Endothelial cell of umbilical vein (primary cell): ENCODE measurements at regions not wholly inside any gene's neighbourhood (a gene's known extent, or its start where the extent isn't known, plus 50 kb on each side); places are given as distances from the start of the nearest gene placed in this dataset.

Experiments
- BruUV-seq: library from RNA; stranded (reverse); fragments of 400-500 nt; replicated peaks from 2 replicates; lab custom pipeline; 2021; lab: Mats Ljungman, UMichigan
- CTCF ChIA-PET: fragments of 300-600, 350-600 bp; sonication (Branson Sonifier 250); formaldehyde crosslinking; loops from one replicate; lab custom pipeline; 2021; ENCODE audit warnings: antibody characterized with exemption, inconsistent platforms; lab: Charles Lee
- POLR2A ChIA-PET: fragments of 300-600, 350-600 bp; sonication (Branson Sonifier 250); formaldehyde crosslinking; loops from one replicate; lab custom pipeline; 2021; ENCODE audit warnings: antibody characterized with exemption, inconsistent platforms; lab: Charles Lee
- DNase-seq: peaks from one replicate; pipeline ENCODE4 v3.0.0-alpha.2; 2011; ENCODE audit warnings: low read depth, low spot score
- FAIRE-seq: peaks from 2 replicates; lab custom pipeline; 2011; peaks lifted over from hg19 to GRCh38; lab: Jason Lieb, UNC
- H2AFZ ChIP-seq: 2 replicates; pipeline ENCODE4 v1.6.0; 2012; ENCODE audit warnings: low read depth, low read length, control low read depth, inconsistent platforms
- H3K27ac ChIP-seq: 2 replicates; pipeline ENCODE4 v1.5.1; 2011; ENCODE audit warnings: low read depth, mild to moderate bottlenecking, control low read depth, low read length, moderate library complexity; ENCODE audit not compliant: insufficient read depth
- H3K27me3 ChIP-seq, 2 experiments: 2 replicates each; pipeline versions ENCODE4 v1.6.0 to v1.6.1; 2011; ENCODE audit warnings: low read length in 2 of 2, mixed read lengths in 1 of 2; ENCODE audit not compliant: control insufficient read depth in 2 of 2, insufficient read depth in 2 of 2
- H3K36me3 ChIP-seq, 2 experiments: 2 replicates in 1 of 2; 3 replicates in 1 of 2; pipeline ENCODE4 v1.5.1; 2011; ENCODE audit warnings: low read length in 2 of 2, mild to moderate bottlenecking in 1 of 2, moderate library complexity in 1 of 2; ENCODE audit not compliant: control insufficient read depth in 2 of 2, insufficient read depth in 2 of 2; ENCODE audit errors: extremely low read depth in 1 of 2
- H3K4me1 ChIP-seq: 3 replicates; pipeline ENCODE4 v1.5.1; 2011; ENCODE audit warnings: mild to moderate bottlenecking, low read length; ENCODE audit not compliant: control insufficient read depth, insufficient read depth; ENCODE audit errors: extremely low read depth
- H3K4me2 ChIP-seq: 2 replicates; pipeline ENCODE4 v1.6.1; 2011; ENCODE audit warnings: low read length, control low read depth, mixed read lengths; ENCODE audit not compliant: insufficient read depth
- H3K4me3 ChIP-seq, 3 experiments: fragments of 200-600 bp in 1 of 3; sonication (generic), shearing (Covaris generic) in 1 of 3; replicated peaks in 1 of 3; 2 replicates each; pipeline ENCODE4 v1.5.1; 2011 to 2016; ENCODE audit warnings: control low read depth in 3 of 3, low read length in 3 of 3, mild to moderate bottlenecking in 2 of 3, inconsistent platforms in 1 of 3, low read depth in 1 of 3, moderate library complexity in 1 of 3; ENCODE audit not compliant: insufficient read depth in 1 of 3
- H3K79me2 ChIP-seq: 2 replicates; pipeline ENCODE4 v1.6.0; 2012; ENCODE audit warnings: low read length, inconsistent platforms; ENCODE audit not compliant: control insufficient read depth, insufficient read depth
- H3K9ac ChIP-seq: replicated peaks from 2 replicates; pipeline ENCODE3; 2011; ENCODE audit warnings: low read length, control low read depth; ENCODE audit not compliant: insufficient read depth; ENCODE audit errors: extremely low read depth
- H3K9me1 ChIP-seq: replicated peaks from 3 replicates; pipeline ENCODE4 v1.6.0; 2011; ENCODE audit warnings: mild to moderate bottlenecking, low read length; ENCODE audit not compliant: control insufficient read depth, insufficient read depth; ENCODE audit errors: extremely low read depth
- H3K9me3 ChIP-seq: replicated peaks from 2 replicates; pipeline ENCODE4 v1.5.1; 2012; ENCODE audit warnings: low read length, inconsistent platforms; ENCODE audit not compliant: control insufficient read depth, insufficient read depth
- H4K20me1 ChIP-seq: replicated peaks from 2 replicates; pipeline ENCODE3; 2011; ENCODE audit warnings: mild to moderate bottlenecking, low read length; ENCODE audit not compliant: control insufficient read depth, insufficient read depth; ENCODE audit errors: extremely low read depth
- CTCF ChIP-seq, 2 donors: IDR thresholded peaks; 1 replicate in 1 of 2; 2 replicates in 1 of 2; pipeline ENCODE4 v1.5.1; 2011; ENCODE audit warnings: low read length in 2 of 2, mild to moderate bottlenecking in 2 of 2, moderate library complexity in 2 of 2, control low read depth in 1 of 2, inconsistent platforms in 1 of 2, low read depth in 1 of 2; ENCODE audit not compliant: insufficient read depth in 1 of 2; ENCODE audit errors: extremely low read depth in 1 of 2
- EZH2 ChIP-seq: IDR thresholded peaks from 2 replicates; pipeline ENCODE4 v1.6.1; 2012; ENCODE audit warnings: borderline replicate concordance, low read depth, mild to moderate bottlenecking, moderate library complexity, low read length, inconsistent platforms; ENCODE audit not compliant: severe bottlenecking
- FOS ChIP-seq: IDR thresholded peaks from 2 replicates; pipeline ENCODE4 v1.6.1; 2011; ENCODE audit warnings: mild to moderate bottlenecking, low read length, moderate library complexity, borderline replicate concordance; ENCODE audit not compliant: insufficient read depth
- GATA2 ChIP-seq: IDR thresholded peaks from 2 replicates; pipeline ENCODE4 v1.7.0; 2011; ENCODE audit warnings: low read depth, mild to moderate bottlenecking, moderate library complexity, mixed read lengths, low read length; ENCODE audit not compliant: insufficient read length, insufficient read depth
- JUN ChIP-seq: IDR thresholded peaks from 2 replicates; pipeline ENCODE4 v1.6.1; 2011; ENCODE audit warnings: borderline replicate concordance, low read depth; ENCODE audit not compliant: insufficient read length, insufficient read depth
- MAX ChIP-seq: IDR thresholded peaks from 2 replicates; pipeline ENCODE4 v1.6.1; 2011; ENCODE audit not compliant: insufficient read depth, insufficient read length
- MYC ChIP-seq: IDR thresholded peaks from one replicate; pipeline ENCODE4 v1.6.1; 2011; ENCODE audit warnings: mild to moderate bottlenecking, low read depth, low read length
- POLR2A ChIP-seq: IDR thresholded peaks from 2 replicates; pipeline ENCODE4 v1.6.1; 2012; ENCODE audit warnings: low read depth, mild to moderate bottlenecking, control low read depth, low read length
- POLR2AphosphoS5 ChIP-seq: IDR thresholded peaks from 2 replicates; pipeline ENCODE4 v1.6.1; 2012; ENCODE audit warnings: low read depth, mild to moderate bottlenecking, control low read depth, low read length, moderate library complexity; ENCODE audit not compliant: insufficient read depth
- dilution Hi-C: fragments of 300-500 bp; cut with MboI; formaldehyde crosslinking; loops from one replicate; pipeline ENCODE4 v1.15.0; 2019; ENCODE audit warnings: low sequenced_read_pairs; ENCODE audit not compliant: extremely low pct_ligation_motif_present
- intact Hi-C: fragments of 100-400 bp; cut with micrococcal nuclease; formaldehyde crosslinking; loops from one replicate; pipeline ENCODE4 v1.10.0; 2022

GRCh38 chr9:3586066-3586465, 60.3 kb upstream of the RFX3 start:
- DNase-seq (no peak), FAIRE-seq (no peak)
- Histone ChIP-seq H3K9ac (no peak overlapping the region), H3K27me3 (no peaks in the 10 kb centered on the region), H3K36me3 (no peaks in the 10 kb centered on the region), H3K9me1 (no peaks in the 10 kb centered on the region), H4K20me1 (no peaks in the 10 kb centered on the region), H2AFZ (no peak overlapping the region), H3K79me2 (no peaks in the 10 kb centered on the region), H3K4me3 (no peak overlapping the region), H3K4me2 (no peak overlapping the region), H3K9me3 (no peaks in the 10 kb centered on the region), H3K27ac (no peak overlapping the region), H3K4me1 (no peaks in the 10 kb centered on the region)
- ChIA-PET CTCF (no interaction called here), POLR2A (no interaction called here)
- intact Hi-C loops = no loop called here
- dilution Hi-C loops = no loop called here
- TF ChIP-seq GATA2 (no peak), JUN (no peak), MYC (no peak), POLR2A (no peak)
- BruUV-seq = no TSS peak

GRCh38 chr9:3585606-3586005, 59.8 kb upstream of the RFX3 start:
- CTCF ChIA-PET = no interaction called here
- no peaks in the 10 kb centered on the region for H3K27me3 ChIP-seq

More at GRCh38 chr9:3585606-3586005, 59.8 kb upstream of the RFX3 start:
- no peak overlapping the region for H2AFZ ChIP-seq
- no peaks in the 10 kb centered on the region for H3K79me2 ChIP-seq
- FAIRE-seq = no peak
- no peaks in the 10 kb centered on the region for H3K4me1 ChIP-seq
- TF ChIP-seq POLR2AphosphoS5 = no peak
- no peak for TF ChIP-seq CTCF (IDR thresholded peaks at IDR 0.05; ENCODE audit: extremely low read depth in 1 of 2, insufficient read depth in 1 of 2, low read depth in 1 of 2, low read length in 2 of 2)
- no peak for TF ChIP-seq JUN
- TF ChIP-seq MYC = no peak
- no peak for TF ChIP-seq FOS
- TF ChIP-seq GATA2 = no peak
- no peak for TF ChIP-seq EZH2
- no peak for TF ChIP-seq MAX
- no peak for TF ChIP-seq POLR2A
- POLR2A ChIA-PET = no interaction called here
- no peaks in the 10 kb centered on the region for H3K36me3 ChIP-seq
- H3K27ac ChIP-seq = no peak overlapping the region
- H3K9ac ChIP-seq = no peak overlapping the region
- dilution Hi-C loops = no loop called here
- no peak for DNase-seq
- no peaks in the 10 kb centered on the region for H3K9me1 ChIP-seq
- BruUV-seq = no TSS peak
- intact Hi-C loops = no loop called here
- H3K4me2 ChIP-seq = no peak overlapping the region
- H3K4me3 ChIP-seq = no peak overlapping the region
- no peaks in the 10 kb centered on the region for H4K20me1 ChIP-seq
- no peaks in the 10 kb centered on the region for H3K9me3 ChIP-seq
